Naive thymus-derived CD4-positive, alpha-beta T cell (primary cell): ENCODE measurements at regions not wholly inside any gene's neighbourhood (a gene's known extent, or its start where the extent isn't known, plus 50 kb on each side); places are given as distances from the start of the nearest gene placed in this dataset.

Source experiments
- ATAC-seq: fragments of 150-1000 bp; cut with Tn5 transposase; 2 replicates; pipeline ENCODE4 v1.10.0; 2021; ENCODE audit warnings: mild to moderate bottlenecking, moderate library complexity
- CTCF ChIA-PET: fragments of 350-600 bp; sonication (Branson Sonifier 250); formaldehyde crosslinking; loops from one replicate; lab custom pipeline; 2021; ENCODE audit warnings: antibody characterized with exemption; lab: Charles Lee
- POLR2A ChIA-PET: fragments of 350-600 bp; sonication (Branson Sonifier 250); formaldehyde crosslinking; loops from one replicate; lab custom pipeline; 2021; ENCODE audit warnings: antibody characterized with exemption, inconsistent platforms; lab: Charles Lee
- DNase-seq, 9 donors: peaks; one replicate each; pipeline versions ENCODE4 v3.0.0 to v3.0.0-alpha.2; 2020 to 2022; ENCODE audit warnings: mixed read lengths in 1 of 9
- H3K27ac ChIP-seq: one replicate; pipeline ENCODE4 v1.7.0; 2013; ENCODE audit warnings: mild to moderate bottlenecking, low read depth, low read length, moderate library complexity
- H3K27me3 ChIP-seq, 2 donors: one replicate each; pipeline ENCODE4 v1.7.0; 2013; ENCODE audit warnings: low read length in 2 of 2, mild to moderate bottlenecking in 2 of 2, moderate library complexity in 2 of 2; ENCODE audit not compliant: control insufficient read depth in 2 of 2, insufficient read depth in 2 of 2
- H3K36me3 ChIP-seq, 3 experiments: 1 replicate in 2 of 3; 2 replicates in 1 of 3; pipeline ENCODE4 v1.7.0; 2013; ENCODE audit warnings: low read length in 3 of 3, mild to moderate bottlenecking in 3 of 3, moderate library complexity in 1 of 3; ENCODE audit not compliant: insufficient read depth in 3 of 3, control insufficient read depth in 2 of 3
- H3K4me1 ChIP-seq, 2 donors: one replicate each; pipeline ENCODE4 v1.7.0; 2013; ENCODE audit warnings: low read length in 2 of 2, mild to moderate bottlenecking in 2 of 2, moderate library complexity in 1 of 2; ENCODE audit not compliant: control insufficient read depth in 2 of 2, insufficient read depth in 2 of 2
- H3K4me3 ChIP-seq: 2 replicates; pipeline ENCODE4 v1.7.0; 2013; ENCODE audit warnings: mild to moderate bottlenecking, low read length
- H3K9me3 ChIP-seq, 3 experiments: 1 replicate in 2 of 3; 2 replicates in 1 of 3; pipeline ENCODE4 v1.7.0; 2013; ENCODE audit warnings: low read length in 3 of 3; ENCODE audit not compliant: control insufficient read depth in 2 of 3
- H3K27ac Mint-ChIP-seq, 9 donors: one replicate each; pipeline ENCODE4 v1.8.0; 2020 to 2022; ENCODE audit warnings: mixed read lengths in 9 of 9, mild to moderate bottlenecking in 8 of 9, moderate library complexity in 5 of 9, inconsistent platforms in 2 of 9
- H3K27me3 Mint-ChIP-seq, 5 donors: one replicate each; pipeline ENCODE4 v1.8.0; 2021 to 2022; ENCODE audit warnings: mixed read lengths in 5 of 5, mild to moderate bottlenecking in 1 of 5
- H3K36me3 Mint-ChIP-seq, 5 donors: one replicate each; pipeline ENCODE4 v1.8.0; 2020 to 2022; ENCODE audit warnings: mixed read lengths in 5 of 5, mild to moderate bottlenecking in 3 of 5, inconsistent platforms in 1 of 5
- H3K4me1 Mint-ChIP-seq, 7 donors: one replicate each; pipeline ENCODE4 v1.8.0; 2020 to 2022; ENCODE audit warnings: mixed read lengths in 7 of 7, mild to moderate bottlenecking in 3 of 7, inconsistent platforms in 1 of 7
- H3K4me3 Mint-ChIP-seq, 10 donors: one replicate each; pipeline ENCODE4 v1.8.0; 2020 to 2022; ENCODE audit warnings: mild to moderate bottlenecking in 10 of 10, mixed read lengths in 10 of 10, moderate library complexity in 6 of 10, inconsistent platforms in 2 of 10
- H3K9me3 Mint-ChIP-seq, 11 donors: one replicate each; pipeline ENCODE4 v1.8.0; 2020 to 2022; ENCODE audit warnings: mixed read lengths in 11 of 11, mild to moderate bottlenecking in 4 of 11, inconsistent platforms in 1 of 11, moderate library complexity in 1 of 11
- intact Hi-C, 2 donors: fragments of 100-400 bp; cut with micrococcal nuclease; formaldehyde crosslinking; loops; one replicate each; pipeline ENCODE4 v1.15.1; 2023

DNA sequence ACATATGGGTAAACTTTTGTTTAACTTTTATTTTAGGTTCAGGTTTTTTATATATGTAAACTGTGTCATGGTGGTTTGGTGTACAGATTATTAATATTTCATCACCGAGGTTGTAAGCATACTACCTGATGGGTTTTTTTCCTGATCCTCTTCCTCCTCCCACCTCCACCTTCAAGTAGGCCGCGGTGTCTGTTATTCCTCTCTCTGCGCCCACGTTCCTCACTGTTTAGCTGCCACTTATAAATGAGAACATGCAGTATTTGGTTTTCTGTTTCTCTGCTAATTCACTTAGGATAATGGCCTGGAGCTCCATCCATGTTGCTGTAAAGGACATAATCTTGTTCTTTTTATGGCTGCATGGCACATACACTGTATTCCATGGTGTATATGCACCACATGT lies 1000.0 kb upstream of the CELF2 start:
- Histone ChIP-seq H3K27ac (no peak overlapping the region), H3K9me3 (no peaks in the 10 kb centered on the region), H3K4me1 (no peaks in the 10 kb centered on the region), H3K27me3 (no peaks in the 10 kb centered on the region), H3K36me3 (no peaks in the 10 kb centered on the region), H3K4me3 (no peak overlapping the region)
- Mint-ChIP-seq H3K4me3 (no peak overlapping the region), H3K27ac (no peak overlapping the region), H3K4me1 (no peaks in the 10 kb centered on the region), H3K36me3 (peaks cover 0 to 9% (median 0%) of the 10 kb centered on the region in 5 donors), H3K27me3 (peaks cover 0 to 20% (median 5%) of the 10 kb centered on the region in 5 donors), H3K9me3 (peaks cover 0 to 15% (median 6%) of the 10 kb centered on the region in 11 donors)
- ChIA-PET POLR2A (no interaction called here), CTCF (no interaction called here)
- ATAC-seq = no peak
- intact Hi-C loops = no loop called here
- DNase-seq = no peak

DNA sequence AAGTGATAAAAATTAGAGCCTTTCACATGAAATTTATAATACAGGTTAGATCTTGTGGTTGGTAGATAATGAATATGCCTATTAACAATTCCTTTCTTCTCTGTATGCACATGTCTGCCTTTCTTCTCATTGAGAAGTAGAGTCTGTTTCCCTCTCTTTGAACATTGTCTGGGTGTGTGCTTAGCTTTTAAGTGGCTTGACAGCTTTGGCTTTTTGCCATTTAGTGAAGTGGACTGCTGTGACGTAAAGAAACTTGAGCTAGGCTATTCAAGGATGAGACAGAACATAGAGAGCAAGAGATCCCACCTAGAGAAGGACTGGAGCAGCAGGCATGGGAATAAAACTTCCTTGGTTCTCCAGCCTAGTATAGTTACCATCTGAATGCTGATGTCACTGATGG lies 996.7 kb upstream of the CELF2 start:
- no peaks in the 10 kb centered on the region for H3K9me3 ChIP-seq
- Mint-ChIP-seq H3K4me1 (no peaks in the 10 kb centered on the region), H3K4me3 (no peak overlapping the region), H3K27ac (no peak overlapping the region), H3K27me3 (peaks cover 0 to 20% (median 5%) of the 10 kb centered on the region in 5 donors), H3K9me3 (peaks cover 3 to 23% (median 6%) of the 10 kb centered on the region in 11 donors), H3K36me3 (peaks cover 0 to 9% (median 0%) of the 10 kb centered on the region in 5 donors)
- POLR2A ChIA-PET = no interaction called here
- no peak overlapping the region for H3K27ac ChIP-seq
- H3K27me3 ChIP-seq = no peaks in the 10 kb centered on the region
- no peak for DNase-seq
- H3K36me3 ChIP-seq = no peaks in the 10 kb centered on the region
- no peaks in the 10 kb centered on the region for H3K4me1 ChIP-seq
- ATAC-seq = no peak
- no peak overlapping the region for H3K4me3 ChIP-seq
- CTCF ChIA-PET = no interaction called here
- intact Hi-C loops = no loop called here

DNA sequence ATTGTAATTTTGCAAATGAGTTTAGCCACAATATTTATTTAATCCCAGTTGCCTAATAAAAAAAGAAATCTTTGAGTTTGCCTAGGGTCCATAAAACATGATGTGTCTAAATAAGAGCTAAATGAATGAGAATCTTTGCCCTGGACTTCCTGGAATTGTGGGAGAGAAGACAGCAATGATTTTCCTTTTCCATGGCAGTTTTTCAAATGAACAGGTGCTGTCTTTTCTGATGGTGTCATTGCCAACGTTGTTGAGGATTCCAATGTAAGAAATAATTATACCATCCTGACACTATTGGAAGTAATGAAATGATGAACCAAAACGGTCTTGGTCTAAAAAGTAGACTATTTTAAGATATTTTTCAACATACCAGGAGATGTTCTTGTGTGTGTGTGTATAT lies 984.7 kb upstream of the CELF2 start:
- Mint-ChIP-seq H3K9me3 (peaks cover 0 to 1% (median 0%) of the 10 kb centered on the region in 11 donors), H3K27ac (no peak overlapping the region), H3K36me3 (no peaks in the 10 kb centered on the region), H3K4me1 (no peaks in the 10 kb centered on the region), H3K4me3 (no peak overlapping the region), H3K27me3 (peaks cover 0 to 7% (median 4%) of the 10 kb centered on the region in 5 donors)
- Histone ChIP-seq H3K9me3 (no peaks in the 10 kb centered on the region), H3K4me1 (no peaks in the 10 kb centered on the region), H3K36me3 (no peaks in the 10 kb centered on the region), H3K4me3 (no peak overlapping the region), H3K27me3 (no peaks in the 10 kb centered on the region), H3K27ac (no peak overlapping the region)
- DNase-seq = no peak
- ChIA-PET POLR2A (no interaction called here), CTCF (no interaction called here)
- intact Hi-C loops = no loop called here
- no peak for ATAC-seq

DNA sequence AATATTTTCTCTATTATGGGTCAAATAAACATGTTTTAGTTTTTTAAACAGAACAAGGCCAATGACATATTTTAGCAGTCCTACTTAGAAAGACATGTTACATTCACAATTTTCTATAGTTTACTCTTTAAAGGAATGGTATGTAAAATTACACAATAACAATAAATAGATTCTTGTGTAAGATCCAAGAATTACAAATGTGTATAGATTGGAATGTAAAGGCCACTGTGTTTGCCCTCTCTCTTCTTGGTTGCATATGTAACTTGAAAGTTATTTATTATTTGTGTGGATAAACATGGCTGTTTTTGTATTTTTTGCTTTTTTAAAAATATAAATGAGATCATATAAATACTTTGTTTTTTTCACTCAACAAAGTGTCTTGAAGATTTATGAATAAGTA lies 979.3 kb upstream of the CELF2 start:
- Mint-ChIP-seq H3K36me3 (no peaks in the 10 kb centered on the region), H3K9me3 (peaks cover 0 to 1% (median 0%) of the 10 kb centered on the region in 11 donors), H3K4me3 (no peak overlapping the region), H3K27me3 (peaks cover 0 to 7% (median 6%) of the 10 kb centered on the region in 5 donors), H3K4me1 (no peaks in the 10 kb centered on the region), H3K27ac (no peak overlapping the region)
- Histone ChIP-seq H3K27me3 (no peaks in the 10 kb centered on the region), H3K4me3 (no peak overlapping the region), H3K4me1 (no peaks in the 10 kb centered on the region), H3K9me3 (no peaks in the 10 kb centered on the region), H3K27ac (no peak overlapping the region), H3K36me3 (no peaks in the 10 kb centered on the region)
- no peak for DNase-seq
- ChIA-PET CTCF (no interaction called here), POLR2A (no interaction called here)
- intact Hi-C loops = no loop called here
- no peak for ATAC-seq

DNA sequence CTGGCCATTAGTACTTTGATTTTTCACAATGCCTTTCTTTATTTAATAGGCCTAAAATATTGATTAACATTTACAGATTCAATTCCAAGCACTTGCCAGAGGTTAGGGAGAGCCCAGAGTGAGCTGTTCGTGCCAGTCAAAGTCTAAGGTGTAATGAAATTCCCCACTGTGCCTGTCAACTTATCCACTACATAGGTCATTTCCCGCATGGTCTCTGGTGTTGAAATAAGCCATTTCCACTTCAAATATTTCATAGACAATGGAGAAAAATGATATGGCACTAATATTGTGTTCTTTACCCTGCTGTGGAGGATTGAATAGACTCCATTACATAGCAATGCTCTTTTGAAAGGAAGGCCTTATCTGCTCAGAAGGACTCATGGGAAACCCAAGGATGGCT lies 978.1 kb upstream of the CELF2 start:
- H3K27ac Mint-ChIP-seq = no peak overlapping the region
- no peaks in the 10 kb centered on the region for H3K36me3 ChIP-seq
- no peaks in the 10 kb centered on the region for H3K4me1 Mint-ChIP-seq
- POLR2A ChIA-PET = no interaction called here
- H3K27me3 ChIP-seq = no peaks in the 10 kb centered on the region
- no peaks in the 10 kb centered on the region for H3K9me3 ChIP-seq
- H3K4me3 ChIP-seq = no peak overlapping the region
- CTCF ChIA-PET = no interaction called here
- no peaks in the 10 kb centered on the region for H3K4me1 ChIP-seq
- peaks cover 0 to 1% (median 0%) of the 10 kb centered on the region in 11 donors for H3K9me3 Mint-ChIP-seq
- ATAC-seq = no peak
- no peak overlapping the region for H3K27ac ChIP-seq
- H3K27me3 Mint-ChIP-seq = peaks cover 0 to 7% (median 6%) of the 10 kb centered on the region in 5 donors
- no peaks in the 10 kb centered on the region for H3K36me3 Mint-ChIP-seq
- no peak for DNase-seq
- intact Hi-C loops = no loop called here
- H3K4me3 Mint-ChIP-seq = no peak overlapping the region

DNA sequence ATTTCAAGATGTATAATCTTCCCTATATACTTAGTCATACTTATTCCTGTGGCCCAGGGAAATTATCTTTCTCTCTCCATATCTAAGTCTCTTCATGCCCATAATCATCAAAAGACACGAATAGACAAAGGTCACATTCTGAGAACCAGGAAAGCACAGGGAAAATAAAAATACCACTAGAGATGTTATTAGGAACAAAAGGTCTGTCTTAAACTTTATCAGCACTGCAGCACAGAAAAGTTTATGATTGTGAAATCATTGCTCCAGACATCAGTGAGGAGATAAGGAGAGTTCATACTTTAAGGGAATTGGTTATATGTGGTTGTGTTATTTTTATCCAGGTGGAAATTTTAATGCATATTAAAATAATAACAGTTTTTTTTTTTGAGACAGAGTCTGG lies 974.6 kb upstream of the CELF2 start:
- DNase-seq = no peak
- no peak overlapping the region for H3K27ac ChIP-seq
- Mint-ChIP-seq H3K27ac (no peak overlapping the region), H3K4me1 (no peaks in the 10 kb centered on the region), H3K27me3 (peaks cover 0 to 12% (median 6%) of the 10 kb centered on the region in 5 donors), H3K36me3 (no peaks in the 10 kb centered on the region), H3K9me3 (peaks cover 0 to 2% (median 0%) of the 10 kb centered on the region in 11 donors), H3K4me3 (no peak overlapping the region)
- CTCF ChIA-PET = no interaction called here
- H3K36me3 ChIP-seq = no peaks in the 10 kb centered on the region
- no peak for ATAC-seq
- H3K27me3 ChIP-seq = no peaks in the 10 kb centered on the region
- H3K4me1 ChIP-seq = no peaks in the 10 kb centered on the region
- no peaks in the 10 kb centered on the region for H3K9me3 ChIP-seq
- H3K4me3 ChIP-seq = no peak overlapping the region
- intact Hi-C loops = no loop called here
- POLR2A ChIA-PET = no interaction called here

DNA sequence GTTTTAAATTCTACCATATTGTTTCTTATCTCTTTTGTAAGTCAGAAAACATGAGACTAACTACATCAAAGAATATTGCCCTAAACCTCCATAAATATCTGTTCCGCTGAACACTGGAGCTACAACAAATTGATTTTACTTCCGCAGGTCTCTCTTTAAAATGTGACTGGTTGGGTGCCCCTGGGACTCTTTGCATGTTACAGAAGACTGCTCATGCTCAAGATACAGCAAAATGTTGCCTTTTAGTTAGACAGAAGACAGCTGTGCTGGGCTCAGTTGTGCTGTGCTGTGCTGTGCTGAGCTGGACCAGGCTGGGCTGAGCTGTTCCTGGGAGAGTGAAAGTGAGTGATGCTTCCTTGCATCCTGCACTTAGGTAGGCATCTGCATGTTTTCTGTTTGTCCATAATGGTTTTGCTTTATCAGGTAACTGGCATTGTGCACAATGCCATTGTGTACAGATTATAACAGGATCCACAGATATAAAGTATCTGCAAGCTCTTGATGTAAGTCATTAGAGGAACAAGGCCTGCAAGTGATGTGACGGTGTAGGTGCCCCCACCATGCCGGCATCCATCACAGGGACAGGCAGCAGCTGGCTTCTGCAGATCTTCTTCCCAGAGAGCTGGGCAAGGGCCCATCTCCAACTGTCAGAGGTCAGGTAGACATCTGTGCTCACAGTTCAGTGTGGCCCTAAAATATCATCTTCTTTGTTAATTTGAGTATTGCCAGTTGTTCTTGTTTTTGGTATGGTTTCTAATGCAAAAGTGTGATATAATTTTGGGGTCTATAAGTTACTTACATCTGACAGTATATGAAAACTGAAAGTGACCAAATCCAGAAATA lies 972.5 kb upstream of the CELF2 start:
- no peaks in the 10 kb centered on the region for H3K4me1 ChIP-seq
- no peak overlapping the region for H3K4me3 Mint-ChIP-seq
- ChIA-PET CTCF (no interaction called here), POLR2A (no interaction called here)
- no peak for DNase-seq
- H3K27ac ChIP-seq = no peak overlapping the region
- H3K36me3 ChIP-seq = no peaks in the 10 kb centered on the region
- peaks cover 0 to 4% (median 0%) of the 10 kb centered on the region in 11 donors for H3K9me3 Mint-ChIP-seq
- H3K36me3 Mint-ChIP-seq = no peaks in the 10 kb centered on the region
- ATAC-seq = no peak
- H3K27me3 Mint-ChIP-seq = peaks cover 0 to 12% (median 2%) of the 10 kb centered on the region in 5 donors
- no peak overlapping the region for H3K27ac Mint-ChIP-seq
- no peaks in the 10 kb centered on the region for H3K9me3 ChIP-seq
- H3K4me1 Mint-ChIP-seq = no peaks in the 10 kb centered on the region
- intact Hi-C loops = no loop called here
- H3K4me3 ChIP-seq = no peak overlapping the region
- H3K27me3 ChIP-seq = no peaks in the 10 kb centered on the region
